Neural progenitor cell (in vitro differentiated cells): ENCODE measurements at regions not wholly inside any gene's neighbourhood (a gene's known extent, or its start where the extent isn't known, plus 50 kb on each side); places are given as distances from the start of the nearest gene placed in this dataset.

Source experiments
- DNase-seq: peaks from one replicate; pipeline ENCODE4 v3.0.0-alpha.2; 2016; ENCODE audit warnings: low spot score
- H2AFZ ChIP-seq: fragments of 200-600 bp; sonication (generic); replicated peaks from 2 replicates; pipeline ENCODE4 v1.6.1; 2016; ENCODE audit warnings: antibody characterized with exemption
- H3F3A ChIP-seq: fragments of 200-600 bp; sonication (generic); 2 replicates; pipeline ENCODE4 v1.6.1; 2016; ENCODE audit warnings: antibody characterized with exemption, low read depth
- H3K27ac ChIP-seq: fragments of 200-600 bp; sonication (generic); 2 replicates; pipeline ENCODE4 v1.5.1; 2016; ENCODE audit warnings: mild to moderate bottlenecking
- H3K27me3 ChIP-seq: fragments of 200-600 bp; sonication (generic); 2 replicates; pipeline ENCODE4 v1.6.1; 2016; ENCODE audit warnings: mild to moderate bottlenecking, moderate library complexity
- H3K36me3 ChIP-seq: fragments of 200-600 bp; sonication (generic); 2 replicates; pipeline ENCODE4 v1.5.1; 2016
- H3K4me1 ChIP-seq: fragments of 200-600 bp; sonication (generic); 2 replicates; pipeline ENCODE4 v1.6.1; 2016; ENCODE audit warnings: mixed run types
- H3K4me2 ChIP-seq: fragments of 200-600 bp; sonication (generic); 2 replicates; pipeline ENCODE4 v1.6.1; 2016
- H3K4me3 ChIP-seq: fragments of 200-600 bp; sonication (generic); 2 replicates; pipeline ENCODE4 v1.5.1; 2016
- H3K79me2 ChIP-seq: fragments of 200-600 bp; sonication (generic); 2 replicates; pipeline ENCODE4 v1.6.1; 2016; ENCODE audit warnings: low read depth
- H3K9ac ChIP-seq: fragments of 200-600 bp; sonication (generic); 2 replicates; pipeline ENCODE4 v1.6.1; 2016
- H3K9me3 ChIP-seq: fragments of 200-600 bp; sonication (generic); 2 replicates; pipeline ENCODE4 v1.5.1; 2016; ENCODE audit warnings: low read depth
- H4K20me1 ChIP-seq: fragments of 200-600 bp; sonication (generic); 2 replicates; pipeline ENCODE4 v1.6.1; 2016; ENCODE audit warnings: low read depth
- H3K27ac Mint-ChIP-seq: 3 replicates; pipeline ENCODE4 v1.8.0; 2021; ENCODE audit warnings: mixed read lengths
- H3K27me3 Mint-ChIP-seq: 2 replicates; pipeline ENCODE4 v1.8.0; 2022; ENCODE audit warnings: low read depth, mild to moderate bottlenecking, inconsistent platforms, moderate library complexity, mixed read lengths; ENCODE audit not compliant: insufficient read depth
- H3K36me3 Mint-ChIP-seq: 3 replicates; pipeline ENCODE4 v1.8.0; 2021; ENCODE audit warnings: mixed read lengths
- H3K4me1 Mint-ChIP-seq: 3 replicates; pipeline ENCODE4 v1.8.0; 2021; ENCODE audit warnings: mixed read lengths
- H3K4me3 Mint-ChIP-seq: 3 replicates; pipeline ENCODE4 v1.8.0; 2021; ENCODE audit warnings: mild to moderate bottlenecking, moderate library complexity, mixed read lengths
- H3K9me3 Mint-ChIP-seq: 3 replicates; pipeline ENCODE4 v1.8.0; 2020; ENCODE audit warnings: mixed read lengths
- CTCF ChIP-seq: fragments of 200-600 bp; sonication (generic); IDR thresholded peaks from 2 replicates; pipeline ENCODE4 v1.5.1; 2017; ENCODE audit warnings: antibody characterized with exemption, mild to moderate bottlenecking
- EZH2 ChIP-seq: fragments of 200-600 bp; sonication (generic); IDR thresholded peaks from 2 replicates; pipeline ENCODE4 v1.6.1; 2017; ENCODE audit warnings: antibody characterized with exemption, mild to moderate bottlenecking, moderate library complexity
- EZH2phosphoT487 ChIP-seq: fragments of 200-600 bp; sonication (generic); IDR thresholded peaks from 2 replicates; pipeline ENCODE4 v1.6.1; 2017; ENCODE audit warnings: antibody characterized with exemption

DNA sequence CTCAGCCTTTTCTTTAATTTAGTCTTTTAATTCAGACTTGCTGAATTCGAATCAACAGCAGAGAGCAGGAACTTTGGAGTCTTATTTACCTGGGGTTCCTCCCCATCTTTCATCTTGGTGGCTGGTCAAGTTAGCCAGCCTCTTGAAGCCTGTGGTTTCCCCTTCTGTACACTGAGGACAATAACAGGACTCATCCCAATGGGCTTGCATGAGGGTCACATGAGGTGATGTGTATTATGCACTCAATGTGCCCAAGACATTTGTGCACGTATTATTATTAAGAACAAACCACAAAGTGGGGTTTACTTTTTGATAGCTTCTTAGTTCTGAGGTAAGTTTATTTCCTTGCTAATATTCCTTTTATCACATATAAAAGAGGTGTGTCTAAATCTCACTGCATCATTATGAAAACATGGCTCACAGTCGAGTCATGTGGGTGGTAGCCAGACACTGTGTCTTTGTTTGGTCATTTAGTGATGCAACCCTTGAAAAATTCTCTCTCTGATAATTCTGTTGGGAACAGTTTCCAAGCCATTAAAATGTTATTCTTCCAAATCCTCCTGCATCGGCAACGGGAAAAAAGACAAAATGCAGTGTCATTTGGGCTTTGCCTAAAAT lies 86.5 kb upstream of the GRB10 start:
- Histone ChIP-seq H3K4me2 (no peak overlapping the region), H3K27me3 (no peaks in the 10 kb centered on the region), H2AFZ (no peak overlapping the region), H4K20me1 (no peaks in the 10 kb centered on the region), H3K36me3 (no peaks in the 10 kb centered on the region), H3K79me2 (no peaks in the 10 kb centered on the region), H3K4me1 (peaks cover 24% of the 10 kb centered on the region), H3K9ac (no peak overlapping the region), H3K27ac (no peak overlapping the region), H3K9me3 (no peaks in the 10 kb centered on the region), H3F3A (peaks cover 3% of the 10 kb centered on the region), H3K4me3 (no peak overlapping the region)
- no peak overlapping the region for H3K4me3 Mint-ChIP-seq
- H3K9me3 Mint-ChIP-seq = no peaks in the 10 kb centered on the region
- no peak for TF ChIP-seq EZH2
- no peak for TF ChIP-seq CTCF
- TF ChIP-seq EZH2phosphoT487 = no peak
- no peaks in the 10 kb centered on the region for H3K36me3 Mint-ChIP-seq
- DNase-seq = no peak
- peaks cover 11% of the 10 kb centered on the region for H3K27me3 Mint-ChIP-seq
- no peak overlapping the region for H3K27ac Mint-ChIP-seq
- peaks cover 15% of the 10 kb centered on the region for H3K4me1 Mint-ChIP-seq

- Mint-ChIP-seq H3K27me3 (peaks cover 12% of the 10 kb centered on the region), H3K4me1 (peaks cover 15% of the 10 kb centered on the region), H3K4me3 (no peak overlapping the region), H3K9me3 (peaks cover under 1% of the 10 kb centered on the region), H3K36me3 (no peaks in the 10 kb centered on the region), H3K27ac (no peak overlapping the region)
- no peak for DNase-seq
- no peaks in the 10 kb centered on the region for H3K9me3 ChIP-seq
- H4K20me1 ChIP-seq = no peaks in the 10 kb centered on the region
- TF ChIP-seq CTCF = no peak
- TF ChIP-seq EZH2 = no peak
- TF ChIP-seq EZH2phosphoT487 = no peak
- no peak overlapping the region for H3K4me3 ChIP-seq
- no peaks in the 10 kb centered on the region for H3K36me3 ChIP-seq
- no peak overlapping the region for H3K4me2 ChIP-seq
- peaks cover 26% of the 10 kb centered on the region for H3K4me1 ChIP-seq
- H3K9ac ChIP-seq = no peak overlapping the region
- no peak overlapping the region for H2AFZ ChIP-seq
- H3K79me2 ChIP-seq = no peaks in the 10 kb centered on the region
- H3K27me3 ChIP-seq = no peaks in the 10 kb centered on the region
- no peak overlapping the region for H3K27ac ChIP-seq
- H3F3A ChIP-seq = peaks cover 3% of the 10 kb centered on the region
These were observed 85.9 kb upstream of the GRB10 start for GRCh38 chr7:50868426-50869100.

- no peak overlapping the region for H3K27ac ChIP-seq
- H3K9me3 ChIP-seq = no peaks in the 10 kb centered on the region
- H4K20me1 ChIP-seq = no peaks in the 10 kb centered on the region
- Mint-ChIP-seq H3K4me1 (peaks cover 15% of the 10 kb centered on the region), H3K4me3 (no peak overlapping the region), H3K27ac (no peak overlapping the region), H3K9me3 (peaks cover 3% of the 10 kb centered on the region), H3K27me3 (peaks cover 11% of the 10 kb centered on the region), H3K36me3 (no peaks in the 10 kb centered on the region)
- H3K79me2 ChIP-seq = no peaks in the 10 kb centered on the region
- no peak overlapping the region for H2AFZ ChIP-seq
- H3K9ac ChIP-seq = no peak overlapping the region
- H3K4me2 ChIP-seq = no peak overlapping the region
- H3K4me3 ChIP-seq = no peak overlapping the region
- TF ChIP-seq EZH2 = no peak
- TF ChIP-seq EZH2phosphoT487 = no peak
- TF ChIP-seq CTCF = no peak
- no peaks in the 10 kb centered on the region for H3K27me3 ChIP-seq
- DNase-seq = no peak
- H3K36me3 ChIP-seq = no peaks in the 10 kb centered on the region
- H3K4me1 ChIP-seq = peaks cover 26% of the 10 kb centered on the region
- peaks cover 3% of the 10 kb centered on the region for H3F3A ChIP-seq
These were observed 84.3 kb upstream of the GRB10 start for GRCh38 chr7:50867034-50867356.
